KMS-11 (cell line): ENCODE measurements at regions not wholly inside any gene's neighbourhood (a gene's known extent, or its start where the extent isn't known, plus 50 kb on each side); places are given as distances from the start of the nearest gene placed in this dataset.

Source experiments
- H2AFZ ChIP-seq: fragments of 200-600 bp; sonication (generic); 2 replicates; pipeline ENCODE4 v1.6.1; 2016; ENCODE audit warnings: antibody characterized with exemption, mixed run types, low read depth
- H3K27ac ChIP-seq: fragments of 200-600 bp; sonication (generic); 2 replicates; pipeline ENCODE4 v1.6.1; 2016; ENCODE audit warnings: mild to moderate bottlenecking, mixed run types
- H3K27me3 ChIP-seq: fragments of 200-600 bp; sonication (generic); 2 replicates; pipeline ENCODE4 v1.6.1; 2017; ENCODE audit warnings: mild to moderate bottlenecking, low read depth, mixed run types, moderate library complexity; ENCODE audit not compliant: insufficient read depth
- H3K36me3 ChIP-seq: fragments of 200-600 bp; sonication (generic); 2 replicates; pipeline ENCODE4 v1.6.1; 2017; ENCODE audit warnings: mild to moderate bottlenecking, mixed run types; ENCODE audit not compliant: insufficient read depth
- H3K4me1 ChIP-seq: fragments of 200-600 bp; sonication (generic); 2 replicates; pipeline ENCODE4 v1.6.1; 2016; ENCODE audit warnings: mild to moderate bottlenecking, low read depth, mixed run types; ENCODE audit not compliant: poor library complexity, severe bottlenecking
- H3K4me2 ChIP-seq: fragments of 200-600 bp; sonication (generic); 2 replicates; pipeline ENCODE4 v1.7.0; 2016; ENCODE audit warnings: mild to moderate bottlenecking, mixed run types
- H3K4me3 ChIP-seq: fragments of 200-600 bp; sonication (generic); IDR thresholded peaks from 2 replicates; pipeline ENCODE4 v1.6.1; 2017; ENCODE audit warnings: low read depth, low read length, mixed read lengths; ENCODE audit not compliant: insufficient read depth
- H3K79me2 ChIP-seq: fragments of 200-600 bp; sonication (generic); 2 replicates; pipeline ENCODE4 v1.6.1; 2016; ENCODE audit warnings: low read depth, mixed run types; ENCODE audit not compliant: insufficient read depth
- H3K9ac ChIP-seq: fragments of 200-600 bp; sonication (generic); 2 replicates; pipeline ENCODE4 v1.6.1; 2016; ENCODE audit warnings: mild to moderate bottlenecking, mixed run types
- H4K20me1 ChIP-seq: fragments of 200-600 bp; sonication (generic); 2 replicates; pipeline ENCODE4 v1.6.1; 2016; ENCODE audit warnings: mild to moderate bottlenecking, mixed run types; ENCODE audit not compliant: insufficient read depth
- TF ChIP-seq, protein P1 (sequence below): fragments of 200-600 bp; sonication (generic); conservative IDR thresholded peaks from 2 replicates; pipeline ENCODE4 v1.6.1; 2017; ENCODE audit warnings: low read depth, mild to moderate bottlenecking, antibody characterized with exemption, low read length, moderate library complexity, mixed read lengths

DNA sequence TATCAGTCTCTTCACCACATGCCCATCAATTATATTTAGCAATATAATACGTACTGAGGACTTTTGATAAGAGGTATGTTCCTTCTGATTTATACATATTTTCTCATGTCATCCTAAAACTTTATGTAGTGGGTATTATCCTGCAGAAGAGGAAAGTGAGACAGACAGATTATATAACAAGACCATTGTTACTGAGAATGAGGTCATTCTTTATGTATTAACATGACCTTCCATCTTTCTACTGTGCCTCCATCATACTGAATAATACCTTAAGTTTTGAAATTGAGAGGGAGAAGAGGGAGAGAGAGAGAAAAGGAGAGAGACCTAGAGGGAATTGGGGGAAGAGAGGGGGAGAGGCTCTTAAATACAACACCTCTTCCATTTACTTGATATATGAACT, 90.9 kb upstream of the CARMIL1 start:
- Histone ChIP-seq H3K27ac (no peak overlapping the region), H3K36me3 (no peaks in the 10 kb centered on the region), H3K79me2 (no peaks in the 10 kb centered on the region), H3K4me2 (no peak overlapping the region), H3K9ac (no peak overlapping the region), H3K27me3 (no peaks in the 10 kb centered on the region), H4K20me1 (no peaks in the 10 kb centered on the region), H3K4me3 (no peak overlapping the region), H2AFZ (no peak overlapping the region), H3K4me1 (no peaks in the 10 kb centered on the region)
- TF ChIP-seq, protein P1, sequence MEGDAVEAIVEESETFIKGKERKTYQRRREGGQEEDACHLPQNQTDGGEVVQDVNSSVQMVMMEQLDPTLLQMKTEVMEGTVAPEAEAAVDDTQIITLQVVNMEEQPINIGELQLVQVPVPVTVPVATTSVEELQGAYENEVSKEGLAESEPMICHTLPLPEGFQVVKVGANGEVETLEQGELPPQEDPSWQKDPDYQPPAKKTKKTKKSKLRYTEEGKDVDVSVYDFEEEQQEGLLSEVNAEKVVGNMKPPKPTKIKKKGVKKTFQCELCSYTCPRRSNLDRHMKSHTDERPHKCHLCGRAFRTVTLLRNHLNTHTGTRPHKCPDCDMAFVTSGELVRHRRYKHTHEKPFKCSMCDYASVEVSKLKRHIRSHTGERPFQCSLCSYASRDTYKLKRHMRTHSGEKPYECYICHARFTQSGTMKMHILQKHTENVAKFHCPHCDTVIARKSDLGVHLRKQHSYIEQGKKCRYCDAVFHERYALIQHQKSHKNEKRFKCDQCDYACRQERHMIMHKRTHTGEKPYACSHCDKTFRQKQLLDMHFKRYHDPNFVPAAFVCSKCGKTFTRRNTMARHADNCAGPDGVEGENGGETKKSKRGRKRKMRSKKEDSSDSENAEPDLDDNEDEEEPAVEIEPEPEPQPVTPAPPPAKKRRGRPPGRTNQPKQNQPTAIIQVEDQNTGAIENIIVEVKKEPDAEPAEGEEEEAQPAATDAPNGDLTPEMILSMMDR, result no peak

DNA sequence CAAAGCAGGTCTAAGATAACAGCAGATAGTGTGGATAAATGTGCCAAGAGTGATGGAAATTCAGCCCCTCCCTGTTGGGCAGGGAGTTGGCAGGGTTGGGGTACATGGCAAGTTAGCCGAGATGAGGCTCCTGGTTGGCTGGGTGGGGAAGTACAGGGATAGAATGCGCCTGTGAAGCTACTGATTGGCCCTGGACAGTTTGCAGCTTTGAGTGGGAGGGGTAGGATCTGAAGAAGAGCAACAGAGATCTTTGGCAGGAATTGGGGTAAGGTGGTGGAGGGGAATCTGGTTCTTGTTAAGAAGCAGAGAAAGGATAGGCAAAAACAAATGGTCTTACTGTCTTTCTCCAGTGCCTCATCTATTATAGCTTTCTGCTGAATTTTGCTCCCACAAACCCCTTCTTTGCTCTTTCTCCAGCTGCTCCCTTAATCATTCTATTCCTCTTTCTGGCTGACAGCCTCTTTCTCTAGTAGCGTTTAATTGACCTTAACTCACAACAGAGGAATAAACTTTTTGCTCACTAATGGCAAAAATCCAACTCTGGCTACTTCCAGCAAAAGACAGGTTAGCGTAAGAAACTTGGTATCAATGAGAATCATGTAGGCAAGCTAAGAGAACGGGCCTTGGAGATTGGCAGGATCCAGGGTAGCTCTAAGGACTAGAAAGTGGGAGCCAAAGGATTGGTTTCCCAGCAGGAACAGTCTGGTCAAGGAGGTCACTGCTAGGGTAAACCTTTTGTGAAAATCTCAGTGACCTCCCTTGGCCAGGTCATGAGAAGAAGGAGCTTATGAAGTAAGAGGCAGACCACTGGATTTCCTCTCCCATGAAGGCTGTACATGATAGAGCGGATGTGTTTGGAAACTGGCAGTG, 86.3 kb upstream of the CARMIL1 start:
- H3K79me2 ChIP-seq, result no peaks in the 10 kb centered on the region
- H3K36me3 ChIP-seq, result no peaks in the 10 kb centered on the region
- H3K4me3 ChIP-seq, result no peak overlapping the region
- H4K20me1 ChIP-seq, result no peaks in the 10 kb centered on the region
- no peak overlapping the region for H2AFZ ChIP-seq
- no peak overlapping the region for H3K9ac ChIP-seq
- no peak overlapping the region for H3K4me2 ChIP-seq
- no peaks in the 10 kb centered on the region for H3K27me3 ChIP-seq
- H3K4me1 ChIP-seq, result no peaks in the 10 kb centered on the region
- H3K27ac ChIP-seq, result no peak overlapping the region
- TF ChIP-seq, protein P1, result no peak

- no peak overlapping the region for H3K9ac ChIP-seq
- H3K27me3 ChIP-seq, result no peaks in the 10 kb centered on the region
- no peak overlapping the region for H3K4me2 ChIP-seq
- H3K4me1 ChIP-seq, result no peaks in the 10 kb centered on the region
- H3K27ac ChIP-seq, result no peak overlapping the region
- no peak overlapping the region for H3K4me3 ChIP-seq
- no peaks in the 10 kb centered on the region for H3K79me2 ChIP-seq
- H2AFZ ChIP-seq, result no peak overlapping the region
- H4K20me1 ChIP-seq, result no peaks in the 10 kb centered on the region
- TF ChIP-seq, protein P1, result no peak
- no peaks in the 10 kb centered on the region for H3K36me3 ChIP-seq
Measured at GRCh38 chr6:25193460-25194171, 85.6 kb upstream of the CARMIL1 start.

DNA sequence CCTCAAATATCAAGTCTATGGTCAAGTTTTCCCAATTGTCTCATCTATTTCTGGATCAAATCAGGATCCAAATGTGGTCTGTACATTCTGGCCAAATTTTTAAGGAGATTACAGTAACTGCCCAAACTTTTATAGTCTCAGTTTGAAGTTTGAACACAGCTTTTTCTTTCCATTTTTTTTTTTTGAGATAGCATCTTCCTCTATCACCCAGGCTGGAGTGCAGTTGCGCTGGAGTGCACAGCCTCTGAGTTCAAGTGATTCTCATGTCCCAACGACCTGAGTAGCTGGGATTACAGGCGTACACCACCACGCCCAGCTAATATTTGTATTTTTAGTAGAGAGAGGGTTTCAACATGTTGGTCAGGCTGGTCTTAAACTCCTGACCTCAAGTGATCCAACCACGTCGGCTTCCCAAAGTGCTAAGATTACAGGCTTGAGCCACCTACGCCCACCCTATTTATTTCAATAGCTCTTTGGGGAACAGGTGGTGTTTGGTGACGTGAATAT, 84.9 kb upstream of the CARMIL1 start:
- no peak overlapping the region for H3K4me3 ChIP-seq
- no peak overlapping the region for H2AFZ ChIP-seq
- no peak overlapping the region for H3K9ac ChIP-seq
- H3K36me3 ChIP-seq, result no peaks in the 10 kb centered on the region
- no peaks in the 10 kb centered on the region for H3K4me1 ChIP-seq
- H3K27me3 ChIP-seq, result no peaks in the 10 kb centered on the region
- H3K4me2 ChIP-seq, result no peak overlapping the region
- TF ChIP-seq, protein P1, result no peak
- H3K79me2 ChIP-seq, result no peaks in the 10 kb centered on the region
- H3K27ac ChIP-seq, result no peak overlapping the region
- no peaks in the 10 kb centered on the region for H4K20me1 ChIP-seq
